ENCODE measurements at regions not wholly inside any gene's neighbourhood (a gene's known extent, or its start where the extent isn't known, plus 50 kb on each side); places are given as distances from the start of the nearest gene placed in this dataset.

- DNase-seq (ENCODE audit: low spot score) (no peak), FAIRE-seq (no peak), ATAC-seq (no peak)
- ChIA-PET POLR2A (no interaction called here), CTCF (ENCODE audit: low intra/inter-chr PET ratio, low total read pairs) (no interaction called here)
- WGBS (ENCODE audit: low lambda C conversion rate), result 7% methylated on average over 5 of the region's 18 CpGs
- Histone ChIP-seq H3K4me1 (ENCODE audit: insufficient read depth, low read length) (no peaks in the 10 kb centered on the region), H3K36me3 (replicated peaks in 1 of 2; ENCODE audit: control insufficient read depth in 1 of 2, insufficient read depth in 2 of 2, low read length in 2 of 2) (no peaks in the 10 kb centered on the region), H3K4me3 (replicated peaks in 1 of 3; ENCODE audit: insufficient read depth in 1 of 3, low read depth in 2 of 3, low read length in 3 of 3) (no peak overlapping the region), H3K9me3 (ENCODE audit: low read length) (no peaks in the 10 kb centered on the region), H3K27me3 (ENCODE audit: control insufficient read depth in 1 of 2, insufficient read depth in 2 of 2, low read length in 2 of 2) (peaks cover 1 to 26% of the 10 kb centered on the region in 2 experiments; a peak in 3 of 5 replicates), H3K79me2 (ENCODE audit: insufficient read depth, low read length) (no peaks in the 10 kb centered on the region), H4K20me1 (ENCODE audit: insufficient read depth, low read length) (no peaks in the 10 kb centered on the region), H3K9ac (ENCODE audit: insufficient read depth, low read depth, low read length) (no peak overlapping the region), H2AFZ (ENCODE audit: low read length) (no peak overlapping the region), H3K4me2 (ENCODE audit: low read depth, low read length) (no peak overlapping the region), H3K27ac (ENCODE audit: extremely low read length, insufficient read depth, low read length) (no peak overlapping the region)
- intact Hi-C loops (cut with micrococcal nuclease; ENCODE audit: unreplicated experiment), result no loop called here
- no TSS peak for BruUV-seq (replicated peaks)
- in situ Hi-C loops (cut with HindIII; ENCODE audit: extremely low pct_ligation_motif_present, low pct_unique_long_range_greater_than_20kb), result no loop called here
- TF ChIP-seq ZFYVE20 (CRISPR knock-in tag; IDR thresholded peaks at IDR 0.05; ENCODE audit: borderline replicate concordance, low read depth) (no peak), RXRB (CRISPR knock-in tag; IDR thresholded peaks at IDR 0.05; ENCODE audit: borderline replicate concordance) (no peak), ZC3H13 (CRISPR knock-in tag; IDR thresholded peaks at IDR 0.05) (no peak), HMG20B (CRISPR knock-in tag; conservative IDR thresholded peaks at IDR 0.05) (no peak), TFDP1 (CRISPR knock-in tag; IDR thresholded peaks at IDR 0.05; ENCODE audit: borderline replicate concordance) (no peak), ZNF160 (CRISPR knock-in tag; IDR thresholded peaks at IDR 0.05) (no peak), SMAD9 (CRISPR knock-in tag; IDR thresholded peaks at IDR 0.05) (no peak), ZNF564 (CRISPR knock-in tag; IDR thresholded peaks at IDR 0.05) (no peak), IRX3 (CRISPR knock-in tag; IDR thresholded peaks at IDR 0.05; ENCODE audit: borderline replicate concordance, low read depth) (no peak), ZNF296 (CRISPR knock-in tag; conservative IDR thresholded peaks at IDR 0.05) (no peak), ZFP90 (CRISPR knock-in tag; IDR thresholded peaks at IDR 0.05; ENCODE audit: borderline replicate concordance) (no peak)
- TF ChIP-seq, protein P1, sequence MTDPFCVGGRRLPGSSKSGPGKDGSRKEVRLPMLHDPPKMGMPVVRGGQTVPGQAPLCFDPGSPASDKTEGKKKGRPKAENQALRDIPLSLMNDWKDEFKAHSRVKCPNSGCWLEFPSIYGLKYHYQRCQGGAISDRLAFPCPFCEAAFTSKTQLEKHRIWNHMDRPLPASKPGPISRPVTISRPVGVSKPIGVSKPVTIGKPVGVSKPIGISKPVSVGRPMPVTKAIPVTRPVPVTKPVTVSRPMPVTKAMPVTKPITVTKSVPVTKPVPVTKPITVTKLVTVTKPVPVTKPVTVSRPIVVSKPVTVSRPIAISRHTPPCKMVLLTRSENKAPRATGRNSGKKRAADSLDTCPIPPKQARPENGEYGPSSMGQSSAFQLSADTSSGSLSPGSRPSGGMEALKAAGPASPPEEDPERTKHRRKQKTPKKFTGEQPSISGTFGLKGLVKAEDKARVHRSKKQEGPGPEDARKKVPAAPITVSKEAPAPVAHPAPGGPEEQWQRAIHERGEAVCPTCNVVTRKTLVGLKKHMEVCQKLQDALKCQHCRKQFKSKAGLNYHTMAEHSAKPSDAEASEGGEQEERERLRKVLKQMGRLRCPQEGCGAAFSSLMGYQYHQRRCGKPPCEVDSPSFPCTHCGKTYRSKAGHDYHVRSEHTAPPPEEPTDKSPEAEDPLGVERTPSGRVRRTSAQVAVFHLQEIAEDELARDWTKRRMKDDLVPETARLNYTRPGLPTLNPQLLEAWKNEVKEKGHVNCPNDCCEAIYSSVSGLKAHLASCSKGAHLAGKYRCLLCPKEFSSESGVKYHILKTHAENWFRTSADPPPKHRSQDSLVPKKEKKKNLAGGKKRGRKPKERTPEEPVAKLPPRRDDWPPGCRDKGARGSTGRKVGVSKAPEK (CRISPR knock-in tag; IDR thresholded peaks at IDR 0.05; ENCODE audit: borderline replicate concordance), result no peak
- TF ChIP-seq, protein P2, sequence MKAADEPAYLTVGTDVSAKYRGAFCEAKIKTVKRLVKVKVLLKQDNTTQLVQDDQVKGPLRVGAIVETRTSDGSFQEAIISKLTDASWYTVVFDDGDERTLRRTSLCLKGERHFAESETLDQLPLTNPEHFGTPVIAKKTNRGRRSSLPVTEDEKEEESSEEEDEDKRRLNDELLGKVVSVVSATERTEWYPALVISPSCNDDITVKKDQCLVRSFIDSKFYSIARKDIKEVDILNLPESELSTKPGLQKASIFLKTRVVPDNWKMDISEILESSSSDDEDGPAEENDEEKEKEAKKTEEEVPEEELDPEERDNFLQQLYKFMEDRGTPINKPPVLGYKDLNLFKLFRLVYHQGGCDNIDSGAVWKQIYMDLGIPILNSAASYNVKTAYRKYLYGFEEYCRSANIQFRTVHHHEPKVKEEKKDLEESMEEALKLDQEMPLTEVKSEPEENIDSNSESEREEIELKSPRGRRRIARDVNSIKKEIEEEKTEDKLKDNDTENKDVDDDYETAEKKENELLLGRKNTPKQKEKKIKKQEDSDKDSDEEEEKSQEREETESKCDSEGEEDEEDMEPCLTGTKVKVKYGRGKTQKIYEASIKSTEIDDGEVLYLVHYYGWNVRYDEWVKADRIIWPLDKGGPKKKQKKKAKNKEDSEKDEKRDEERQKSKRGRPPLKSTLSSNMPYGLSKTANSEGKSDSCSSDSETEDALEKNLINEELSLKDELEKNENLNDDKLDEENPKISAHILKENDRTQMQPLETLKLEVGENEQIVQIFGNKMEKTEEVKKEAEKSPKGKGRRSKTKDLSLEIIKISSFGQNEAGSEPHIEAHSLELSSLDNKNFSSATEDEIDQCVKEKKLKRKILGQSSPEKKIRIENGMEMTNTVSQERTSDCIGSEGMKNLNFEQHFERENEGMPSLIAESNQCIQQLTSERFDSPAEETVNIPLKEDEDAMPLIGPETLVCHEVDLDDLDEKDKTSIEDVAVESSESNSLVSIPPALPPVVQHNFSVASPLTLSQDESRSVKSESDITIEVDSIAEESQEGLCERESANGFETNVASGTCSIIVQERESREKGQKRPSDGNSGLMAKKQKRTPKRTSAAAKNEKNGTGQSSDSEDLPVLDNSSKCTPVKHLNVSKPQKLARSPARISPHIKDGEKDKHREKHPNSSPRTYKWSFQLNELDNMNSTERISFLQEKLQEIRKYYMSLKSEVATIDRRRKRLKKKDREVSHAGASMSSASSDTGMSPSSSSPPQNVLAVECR (CRISPR knock-in tag; IDR thresholded peaks at IDR 0.05; ENCODE audit: borderline replicate concordance), result no peak
These were observed 436.2 kb downstream of the BRD1 start for GRCh38 chr22:49391436-49391835.

All from HepG2 (cell line).